Endodermal cell (in vitro differentiated cells): ENCODE measurements at regions not wholly inside any gene's neighbourhood (a gene's known extent, or its start where the extent isn't known, plus 50 kb on each side); places are given as distances from the start of the nearest gene placed in this dataset.

Source experiments
- DNase-seq: peaks from one replicate; pipeline ENCODE4 v3.0.0-alpha.2; 2017
- H3K27ac ChIP-seq: 2 replicates; pipeline ENCODE4 v1.5.1; 2013; ENCODE audit warnings: mild to moderate bottlenecking, low read depth, low read length, moderate library complexity
- H3K27me3 ChIP-seq: 2 replicates; pipeline ENCODE4 v1.6.1; 2013; ENCODE audit warnings: mild to moderate bottlenecking, low read length, moderate library complexity; ENCODE audit not compliant: insufficient read depth, control insufficient read depth, poor library complexity, severe bottlenecking
- H3K36me3 ChIP-seq: 2 replicates; pipeline ENCODE4 v1.7.0; 2013; ENCODE audit warnings: mild to moderate bottlenecking, low read length, moderate library complexity; ENCODE audit not compliant: control insufficient read depth, insufficient read depth
- H3K4me1 ChIP-seq: one replicate; pipeline ENCODE4 v1.7.0; 2013; ENCODE audit warnings: low read length; ENCODE audit not compliant: control insufficient read depth, insufficient read depth
- H3K4me3 ChIP-seq: 2 replicates; pipeline ENCODE4 v1.5.1; 2013; ENCODE audit warnings: mild to moderate bottlenecking, low read length, moderate library complexity
- H3K9ac ChIP-seq: 2 replicates; pipeline ENCODE4 v1.6.1; 2013; ENCODE audit warnings: mild to moderate bottlenecking, low read length, moderate library complexity; ENCODE audit not compliant: poor library complexity, severe bottlenecking; ENCODE audit errors: extremely low read depth
- H3K9me3 ChIP-seq: 2 replicates; pipeline ENCODE4 v1.6.1; 2013; ENCODE audit warnings: mild to moderate bottlenecking, low read length, moderate library complexity; ENCODE audit not compliant: control insufficient read depth
- H3K27ac Mint-ChIP-seq: 2 replicates; pipeline ENCODE4 v1.8.0; 2020; ENCODE audit warnings: mixed read lengths
- H3K27me3 Mint-ChIP-seq: 2 replicates; pipeline ENCODE4 v1.8.0; 2021; ENCODE audit warnings: mild to moderate bottlenecking, mixed read lengths; ENCODE audit not compliant: insufficient read depth
- H3K36me3 Mint-ChIP-seq: 2 replicates; pipeline ENCODE4 v1.8.0; 2020; ENCODE audit warnings: low read depth, mixed read lengths
- H3K4me1 Mint-ChIP-seq: 2 replicates; pipeline ENCODE4 v1.8.0; 2020; ENCODE audit warnings: mixed read lengths
- H3K4me3 Mint-ChIP-seq: 2 replicates; pipeline ENCODE4 v1.8.0; 2020; ENCODE audit warnings: mild to moderate bottlenecking, moderate library complexity, mixed read lengths
- H3K9me3 Mint-ChIP-seq: 2 replicates; pipeline ENCODE4 v1.8.0; 2020; ENCODE audit warnings: mild to moderate bottlenecking, mixed read lengths
- WGBS, 2 experiments: methylation state at CpG; one replicate each; pipeline versions ENCODE4 v1.1.5 to v1.1.7; 2013; ENCODE audit warnings: missing lambda C conversion rate in 2 of 2, mixed read lengths in 1 of 2; ENCODE audit not compliant: insufficient coverage in 1 of 2, insufficient read length in 1 of 2; 5-methylcytosine and 5-hydroxymethylcytosine counted together
- TF ChIP-seq, protein P1 (sequence below): fragments of 200-600 bp; sonication (generic); conservative IDR thresholded peaks from 2 replicates; pipeline ENCODE4 v1.5.0; 2021; ENCODE audit warnings: antibody characterized with exemption, mild to moderate bottlenecking

GRCh38 chr4:180805101-180805500, 1438.1 kb upstream of the TENM3 start:
- H3K9ac ChIP-seq = no peak overlapping the region
- H3K4me3 ChIP-seq = no peak overlapping the region
- no peak overlapping the region for H3K27ac ChIP-seq
- Mint-ChIP-seq H3K4me3 (no peak overlapping the region), H3K9me3 (no peaks in the 10 kb centered on the region), H3K27ac (no peak overlapping the region), H3K4me1 (no peaks in the 10 kb centered on the region), H3K36me3 (no peaks in the 10 kb centered on the region), H3K27me3 (no peaks in the 10 kb centered on the region)
- WGBS, 2 experiments = 80 to 94% methylated on average over 1 to 4 of the region's 4 CpGs
- H3K9me3 ChIP-seq = no peaks in the 10 kb centered on the region
- H3K36me3 ChIP-seq = no peaks in the 10 kb centered on the region
- no peak for DNase-seq
- H3K27me3 ChIP-seq = no peaks in the 10 kb centered on the region
- TF ChIP-seq, protein P1, sequence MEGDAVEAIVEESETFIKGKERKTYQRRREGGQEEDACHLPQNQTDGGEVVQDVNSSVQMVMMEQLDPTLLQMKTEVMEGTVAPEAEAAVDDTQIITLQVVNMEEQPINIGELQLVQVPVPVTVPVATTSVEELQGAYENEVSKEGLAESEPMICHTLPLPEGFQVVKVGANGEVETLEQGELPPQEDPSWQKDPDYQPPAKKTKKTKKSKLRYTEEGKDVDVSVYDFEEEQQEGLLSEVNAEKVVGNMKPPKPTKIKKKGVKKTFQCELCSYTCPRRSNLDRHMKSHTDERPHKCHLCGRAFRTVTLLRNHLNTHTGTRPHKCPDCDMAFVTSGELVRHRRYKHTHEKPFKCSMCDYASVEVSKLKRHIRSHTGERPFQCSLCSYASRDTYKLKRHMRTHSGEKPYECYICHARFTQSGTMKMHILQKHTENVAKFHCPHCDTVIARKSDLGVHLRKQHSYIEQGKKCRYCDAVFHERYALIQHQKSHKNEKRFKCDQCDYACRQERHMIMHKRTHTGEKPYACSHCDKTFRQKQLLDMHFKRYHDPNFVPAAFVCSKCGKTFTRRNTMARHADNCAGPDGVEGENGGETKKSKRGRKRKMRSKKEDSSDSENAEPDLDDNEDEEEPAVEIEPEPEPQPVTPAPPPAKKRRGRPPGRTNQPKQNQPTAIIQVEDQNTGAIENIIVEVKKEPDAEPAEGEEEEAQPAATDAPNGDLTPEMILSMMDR = no peak
- no peaks in the 10 kb centered on the region for H3K4me1 ChIP-seq

DNA sequence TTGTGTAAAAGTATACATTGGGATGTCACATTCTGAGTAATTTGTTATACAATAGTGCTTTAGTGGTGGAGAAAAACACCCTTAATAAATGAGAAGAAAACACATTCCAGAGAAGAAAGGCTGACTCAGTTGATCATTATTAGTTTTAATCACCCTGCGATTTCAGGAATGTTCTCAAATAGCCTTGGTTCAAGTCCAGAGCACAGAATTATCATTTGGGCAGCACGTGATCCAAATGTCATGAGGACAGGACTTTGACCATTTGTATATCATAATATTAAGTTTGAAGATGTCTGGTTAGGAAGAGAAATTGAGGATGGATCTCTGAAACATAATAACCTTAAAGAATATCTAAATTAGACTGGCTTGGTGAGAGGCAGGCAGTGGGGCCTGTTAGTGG, 1434.3 kb upstream of the TENM3 start:
- no peaks in the 10 kb centered on the region for H3K36me3 ChIP-seq
- Mint-ChIP-seq H3K36me3 (no peaks in the 10 kb centered on the region), H3K27ac (no peak overlapping the region), H3K4me1 (no peaks in the 10 kb centered on the region), H3K27me3 (no peaks in the 10 kb centered on the region), H3K4me3 (no peak overlapping the region), H3K9me3 (no peaks in the 10 kb centered on the region)
- H3K4me3 ChIP-seq = no peak overlapping the region
- H3K4me1 ChIP-seq = no peaks in the 10 kb centered on the region
- no peak overlapping the region for H3K27ac ChIP-seq
- no peak for DNase-seq
- H3K27me3 ChIP-seq = no peaks in the 10 kb centered on the region
- no peaks in the 10 kb centered on the region for H3K9me3 ChIP-seq
- no peak overlapping the region for H3K9ac ChIP-seq
- 86 to 92% methylated on average over 2 of the region's 2 CpGs for WGBS, 2 experiments
- TF ChIP-seq, protein P1 = no peak

GRCh38 chr4:180809439-180809838, 1433.8 kb upstream of the TENM3 start:
- no peak overlapping the region for H3K27ac Mint-ChIP-seq
- no peaks in the 10 kb centered on the region for H3K4me1 ChIP-seq
- TF ChIP-seq, protein P1 = no peak
- WGBS, 2 experiments = 83 to 100% methylated on average over 1 to 4 of the region's 4 CpGs
- no peaks in the 10 kb centered on the region for H3K27me3 Mint-ChIP-seq
- no peaks in the 10 kb centered on the region for H3K36me3 Mint-ChIP-seq
- H3K9me3 ChIP-seq = no peaks in the 10 kb centered on the region
- no peaks in the 10 kb centered on the region for H3K9me3 Mint-ChIP-seq
- DNase-seq = no peak
- H3K4me3 ChIP-seq = no peak overlapping the region
- H3K36me3 ChIP-seq = no peaks in the 10 kb centered on the region
- no peaks in the 10 kb centered on the region for H3K4me1 Mint-ChIP-seq
- no peak overlapping the region for H3K27ac ChIP-seq
- H3K27me3 ChIP-seq = no peaks in the 10 kb centered on the region
- no peak overlapping the region for H3K4me3 Mint-ChIP-seq
- H3K9ac ChIP-seq = no peak overlapping the region
